OCI-LY3 (cell line): ENCODE measurements at regions not wholly inside any gene's neighbourhood (a gene's known extent, or its start where the extent isn't known, plus 50 kb on each side); places are given as distances from the start of the nearest gene placed in this dataset.

Source experiments
- EZH2phosphoT487 ChIP-seq: fragments of 200-600 bp; shearing (Covaris generic); IDR thresholded peaks from 2 replicates; pipeline ENCODE4 v1.6.1; 2018; ENCODE audit warnings: antibody characterized with exemption, mixed run types, low read depth
- TF ChIP-seq, protein P1 (sequence below): fragments of 200-600, 300-600 bp; sonication (generic); IDR thresholded peaks from 2 replicates; pipeline ENCODE4 v1.5.1; 2014; ENCODE audit warnings: antibody characterized with exemption, low read length, low read depth

DNA sequence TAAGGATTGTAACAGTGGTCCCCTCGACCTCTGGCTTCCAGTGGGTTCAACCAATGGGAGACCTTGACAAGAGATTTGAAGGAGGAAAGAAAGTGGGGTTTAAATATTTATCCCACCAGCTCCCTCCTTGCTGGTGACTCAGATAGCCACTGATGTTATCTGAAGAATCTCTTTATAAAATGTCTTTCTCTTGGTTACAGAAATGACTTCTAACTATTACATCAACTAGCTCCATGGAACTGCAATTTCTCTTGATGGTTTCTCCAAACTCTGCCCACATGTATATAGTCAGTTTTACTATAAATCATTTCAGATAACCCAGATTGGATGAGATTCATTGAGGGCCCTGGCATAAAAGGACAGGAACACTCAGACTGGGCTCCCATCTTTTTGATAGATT, 920.2 kb upstream of the SOX9 start:
- TF ChIP-seq, protein P1, sequence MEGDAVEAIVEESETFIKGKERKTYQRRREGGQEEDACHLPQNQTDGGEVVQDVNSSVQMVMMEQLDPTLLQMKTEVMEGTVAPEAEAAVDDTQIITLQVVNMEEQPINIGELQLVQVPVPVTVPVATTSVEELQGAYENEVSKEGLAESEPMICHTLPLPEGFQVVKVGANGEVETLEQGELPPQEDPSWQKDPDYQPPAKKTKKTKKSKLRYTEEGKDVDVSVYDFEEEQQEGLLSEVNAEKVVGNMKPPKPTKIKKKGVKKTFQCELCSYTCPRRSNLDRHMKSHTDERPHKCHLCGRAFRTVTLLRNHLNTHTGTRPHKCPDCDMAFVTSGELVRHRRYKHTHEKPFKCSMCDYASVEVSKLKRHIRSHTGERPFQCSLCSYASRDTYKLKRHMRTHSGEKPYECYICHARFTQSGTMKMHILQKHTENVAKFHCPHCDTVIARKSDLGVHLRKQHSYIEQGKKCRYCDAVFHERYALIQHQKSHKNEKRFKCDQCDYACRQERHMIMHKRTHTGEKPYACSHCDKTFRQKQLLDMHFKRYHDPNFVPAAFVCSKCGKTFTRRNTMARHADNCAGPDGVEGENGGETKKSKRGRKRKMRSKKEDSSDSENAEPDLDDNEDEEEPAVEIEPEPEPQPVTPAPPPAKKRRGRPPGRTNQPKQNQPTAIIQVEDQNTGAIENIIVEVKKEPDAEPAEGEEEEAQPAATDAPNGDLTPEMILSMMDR = no peak
- no peak for TF ChIP-seq EZH2phosphoT487
